RWPE1 (cell line): ENCODE measurements at regions not wholly inside any gene's neighbourhood (a gene's known extent, or its start where the extent isn't known, plus 50 kb on each side); places are given as distances from the start of the nearest gene placed in this dataset.
A peak's percentile ranks its signal among the peaks of the same experiment; 100 is the strongest.

ENCODE experiments used
- CTCF ChIA-PET: fragments of 350-600 bp; sonication (Branson Sonifier 250); formaldehyde crosslinking; extraction: SDS; loops from one replicate; lab custom pipeline; 2021; lab: Yijun Ruan, JAX
- POLR2A ChIA-PET: fragments of 400-600 bp; formaldehyde crosslinking; extraction: SDS; loops from one replicate; lab custom pipeline; 2020; ENCODE audit warnings: antibody characterized with exemption; ENCODE audit not compliant: low non-redundant PET; lab: Yijun Ruan, JAX
- DNase-seq: peaks from one replicate; pipeline ENCODE4 v3.0.0; 2012; ENCODE audit warnings: low spot score
- H3K27ac ChIP-seq: fragments of 450-650 bp; 2 replicates; pipeline ENCODE4 v1.5.1; 2017
- TF ChIP-seq, protein P1 (sequence below): fragments of 450-650 bp; conservative IDR thresholded peaks from 2 replicates; pipeline ENCODE4 v1.5.1; 2017; ENCODE audit warnings: low read depth, mild to moderate bottlenecking

DNA sequence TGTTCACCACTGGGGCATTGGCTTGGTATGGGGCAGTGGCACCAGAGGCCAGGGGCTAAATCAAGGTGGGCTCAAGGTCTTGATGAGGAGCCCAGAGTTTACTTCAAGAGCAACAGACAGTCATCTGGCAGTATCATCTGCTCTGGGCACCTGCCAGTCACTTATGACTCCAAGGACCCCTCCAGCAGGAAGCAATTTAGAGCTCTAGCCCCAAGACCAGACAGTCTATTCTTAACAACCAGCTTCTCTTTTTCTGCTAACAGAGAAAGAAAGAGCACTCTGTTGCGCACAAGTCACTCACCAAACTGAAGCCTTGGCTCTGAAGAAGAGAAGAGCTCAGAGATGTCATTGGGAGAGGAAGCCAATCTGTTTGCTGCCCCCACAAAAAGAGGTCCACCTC, 309.2 kb downstream of the HS3ST1 start:
- ChIA-PET POLR2A (no interaction called here), CTCF (no interaction called here)
- no peak for DNase-seq
- H3K27ac ChIP-seq = no peak overlapping the region
- TF ChIP-seq, protein P1, sequence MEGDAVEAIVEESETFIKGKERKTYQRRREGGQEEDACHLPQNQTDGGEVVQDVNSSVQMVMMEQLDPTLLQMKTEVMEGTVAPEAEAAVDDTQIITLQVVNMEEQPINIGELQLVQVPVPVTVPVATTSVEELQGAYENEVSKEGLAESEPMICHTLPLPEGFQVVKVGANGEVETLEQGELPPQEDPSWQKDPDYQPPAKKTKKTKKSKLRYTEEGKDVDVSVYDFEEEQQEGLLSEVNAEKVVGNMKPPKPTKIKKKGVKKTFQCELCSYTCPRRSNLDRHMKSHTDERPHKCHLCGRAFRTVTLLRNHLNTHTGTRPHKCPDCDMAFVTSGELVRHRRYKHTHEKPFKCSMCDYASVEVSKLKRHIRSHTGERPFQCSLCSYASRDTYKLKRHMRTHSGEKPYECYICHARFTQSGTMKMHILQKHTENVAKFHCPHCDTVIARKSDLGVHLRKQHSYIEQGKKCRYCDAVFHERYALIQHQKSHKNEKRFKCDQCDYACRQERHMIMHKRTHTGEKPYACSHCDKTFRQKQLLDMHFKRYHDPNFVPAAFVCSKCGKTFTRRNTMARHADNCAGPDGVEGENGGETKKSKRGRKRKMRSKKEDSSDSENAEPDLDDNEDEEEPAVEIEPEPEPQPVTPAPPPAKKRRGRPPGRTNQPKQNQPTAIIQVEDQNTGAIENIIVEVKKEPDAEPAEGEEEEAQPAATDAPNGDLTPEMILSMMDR = no peak

DNA sequence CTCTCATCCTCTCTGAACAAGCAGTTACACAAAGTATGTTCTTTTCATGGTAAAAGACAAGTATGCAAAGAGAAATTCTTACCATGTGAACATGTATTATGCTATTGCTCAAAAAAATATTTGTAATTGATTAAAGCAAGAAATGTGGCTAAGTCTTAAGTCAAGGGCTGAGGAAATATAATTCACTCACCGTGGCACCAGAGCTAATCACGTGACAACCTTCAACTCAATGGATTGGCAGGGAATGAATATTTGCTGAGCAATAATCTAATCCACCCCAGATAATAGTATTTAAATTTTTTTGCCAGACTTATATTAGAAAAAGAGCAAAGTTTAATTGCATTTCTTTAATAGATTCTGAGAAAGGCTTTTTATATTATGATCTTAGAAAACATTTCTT, 310.2 kb downstream of the HS3ST1 start:
- POLR2A ChIA-PET = no interaction called here
- CTCF ChIA-PET = no interaction called here
- no peak overlapping the region for H3K27ac ChIP-seq
- DNase-seq = no peak
- TF ChIP-seq, protein P1 = no peak

DNA sequence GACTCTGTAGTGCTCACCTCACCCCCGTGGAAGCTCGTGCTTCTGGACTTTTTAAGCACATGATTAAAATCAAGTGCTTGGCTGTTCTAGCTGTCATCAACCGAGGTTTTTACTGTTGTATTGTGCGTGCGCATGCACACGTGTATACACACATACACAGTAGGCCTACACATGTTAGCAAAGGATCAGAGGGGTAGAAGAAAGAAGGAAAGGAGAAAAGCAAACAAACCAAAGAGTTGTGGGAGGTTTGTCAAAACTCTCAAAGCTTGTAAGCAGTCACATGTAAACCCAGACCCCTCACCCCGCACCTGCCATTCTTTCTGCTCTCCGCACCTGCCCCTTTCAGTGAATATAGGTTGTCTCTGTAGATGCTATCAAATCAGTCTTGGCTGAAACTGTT, 311.8 kb downstream of the HS3ST1 start:
- POLR2A ChIA-PET = no interaction called here
- TF ChIP-seq, protein P1 = no peak
- H3K27ac ChIP-seq = no peak overlapping the region
- CTCF ChIA-PET = no interaction called here
- no peak for DNase-seq

DNA sequence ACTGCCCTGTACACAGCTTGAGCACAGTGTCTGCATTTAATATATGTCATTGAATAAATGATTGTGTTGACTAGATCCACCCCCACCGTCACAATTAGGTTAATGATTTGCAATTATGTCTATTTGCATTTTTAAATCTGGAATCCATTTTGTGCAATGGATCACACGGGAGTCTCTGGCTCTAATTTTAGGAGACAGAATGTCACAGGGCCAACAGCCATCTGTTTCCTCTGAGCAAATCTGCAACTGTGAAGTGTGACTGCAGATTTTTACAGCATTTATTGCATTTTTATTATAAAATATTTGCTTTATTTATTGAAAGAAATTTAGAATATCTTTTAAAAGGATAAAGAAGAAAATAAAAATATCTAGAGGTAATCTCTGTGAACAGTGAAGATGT, 316.8 kb downstream of the HS3ST1 start:
- ChIA-PET CTCF (no interaction called here), POLR2A (no interaction called here)
- TF ChIP-seq, protein P1 = no peak
- no peak overlapping the region for H3K27ac ChIP-seq
- no peak for DNase-seq

DNA sequence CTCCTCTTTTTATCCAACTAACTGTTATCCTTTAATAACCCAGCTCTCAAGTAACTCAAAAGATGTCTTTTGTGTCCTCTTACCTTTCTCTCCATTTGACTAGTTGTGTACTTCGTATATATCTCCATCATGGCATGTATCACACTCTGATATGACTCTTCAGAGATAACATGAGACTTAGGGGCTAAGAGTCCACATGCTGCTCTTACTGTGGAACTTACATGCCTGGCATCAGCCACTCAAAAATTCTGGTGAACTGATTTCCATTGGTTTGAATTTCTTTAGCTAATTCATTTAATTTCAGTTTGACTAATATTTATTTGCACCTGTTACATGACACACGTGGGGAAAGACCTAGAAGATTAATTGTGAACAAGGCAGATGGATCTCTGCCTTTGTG, 317.3 kb downstream of the HS3ST1 start:
- ChIA-PET POLR2A (no interaction called here), CTCF (no interaction called here)
- no peak overlapping the region for H3K27ac ChIP-seq
- DNase-seq = no peak
- TF ChIP-seq, protein P1 = no peak

DNA sequence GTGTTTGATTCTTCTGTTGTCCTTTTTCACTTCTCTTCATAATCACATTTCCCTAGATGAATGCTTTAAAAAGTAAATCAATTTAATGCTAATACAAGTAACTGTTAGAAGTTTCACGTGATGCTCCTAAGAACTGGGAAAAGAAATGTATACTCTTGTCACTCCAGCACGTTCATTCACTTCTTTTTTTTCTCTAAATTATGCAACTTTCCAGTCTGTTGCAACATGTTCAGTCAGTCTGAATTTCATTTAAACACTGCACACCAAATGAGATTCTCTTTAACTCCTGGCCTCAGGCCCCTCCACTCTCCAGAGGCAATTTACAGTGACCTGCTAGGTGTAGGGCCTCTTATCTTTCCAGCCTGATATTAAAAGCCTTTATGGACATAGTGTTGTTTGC, 321.9 kb downstream of the HS3ST1 start:
- no peak for DNase-seq
- ChIA-PET CTCF (no interaction called here), POLR2A (no interaction called here)
- TF ChIP-seq, protein P1 = no peak
- H3K27ac ChIP-seq = no peak overlapping the region

DNA sequence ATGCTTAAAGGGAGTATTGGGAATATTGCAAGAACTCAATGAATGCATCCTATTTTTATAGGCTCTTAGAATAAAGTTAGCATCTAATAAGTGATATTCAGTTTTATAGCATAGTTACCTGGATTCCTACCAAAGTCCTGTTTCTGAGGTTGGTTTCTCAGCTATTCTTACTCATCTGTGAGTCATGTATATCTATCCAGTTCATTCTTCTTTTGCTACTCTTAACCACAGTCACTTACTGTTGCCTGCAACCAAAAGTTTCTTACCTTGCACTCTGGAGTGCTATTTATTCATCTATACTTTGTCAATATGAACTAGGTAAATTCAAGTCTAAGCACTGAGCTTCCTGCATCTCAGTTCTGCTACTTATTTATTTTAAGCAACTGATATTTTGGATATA, 322.5 kb downstream of the HS3ST1 start:
- DNase-seq = peak; percentile 28
- H3K27ac ChIP-seq = no peak overlapping the region
- CTCF ChIA-PET = no interaction called here
- POLR2A ChIA-PET = no interaction called here
- TF ChIP-seq, protein P1 = no peak
